Erythroblast (primary cell): ENCODE measurements at regions not wholly inside any gene's neighbourhood (a gene's known extent, or its start where the extent isn't known, plus 50 kb on each side); places are given as distances from the start of the nearest gene placed in this dataset.

Source experiments
- GATA1 ChIP-seq: IDR thresholded peaks from 2 replicates; pipeline ENCODE4 v1.6.1; 2011; ENCODE audit warnings: low read depth, mild to moderate bottlenecking, control low read depth, low read length, moderate library complexity
- POLR2A ChIP-seq: IDR thresholded peaks from 2 replicates; pipeline ENCODE4 v1.6.1; 2011; ENCODE audit warnings: mild to moderate bottlenecking, low read length

GRCh38 chr11:23780231-23780630 lies 716.6 kb upstream of the LUZP2 start:
- no peak for TF ChIP-seq POLR2A
- TF ChIP-seq GATA1: no peak
